SU-DHL-6 (cell line): ENCODE measurements at regions not wholly inside any gene's neighbourhood (a gene's known extent, or its start where the extent isn't known, plus 50 kb on each side); places are given as distances from the start of the nearest gene placed in this dataset.

ENCODE experiments used
- H2AFZ ChIP-seq: fragments of 200-600 bp; sonication (generic); 2 replicates; pipeline ENCODE4 v1.6.1; 2014; ENCODE audit warnings: low read depth, mild to moderate bottlenecking, moderate library complexity, mixed read lengths, antibody characterized with exemption, low read length; ENCODE audit not compliant: severe bottlenecking
- H3F3A ChIP-seq: fragments of 200-600 bp; shearing (Covaris generic); 2 replicates; pipeline ENCODE4 v1.6.0; 2016; ENCODE audit warnings: antibody characterized with exemption, mild to moderate bottlenecking; ENCODE audit not compliant: insufficient read depth
- H3K27ac ChIP-seq: fragments of 200-600 bp; sonication (generic); 2 replicates; pipeline ENCODE4 v1.5.1; 2016; ENCODE audit warnings: low read depth, mild to moderate bottlenecking, low read length, moderate library complexity, mixed read lengths
- H3K27me3 ChIP-seq: fragments of 200-600 bp; sonication (generic), shearing (Covaris generic); 2 replicates; pipeline ENCODE4 v1.6.0; 2014; ENCODE audit warnings: mild to moderate bottlenecking, low read length
- H3K36me3 ChIP-seq: fragments of 200-600 bp; sonication (generic); 2 replicates; pipeline ENCODE4 v1.6.1; 2014; ENCODE audit warnings: mild to moderate bottlenecking, low read length, mixed read lengths
- H3K4me2 ChIP-seq: fragments of 300-600, 200-600 bp; shearing (Covaris generic), sonication (generic); 2 replicates; pipeline ENCODE4 v1.6.0; 2014; ENCODE audit warnings: low read length, low read depth, mild to moderate bottlenecking; ENCODE audit not compliant: poor library complexity, severe bottlenecking
- H3K4me3 ChIP-seq: fragments of 200-600 bp; sonication (generic); 2 replicates; pipeline ENCODE4 v1.5.1; 2014; ENCODE audit warnings: antibody characterized with exemption, low read length, mild to moderate bottlenecking, mixed read lengths; ENCODE audit not compliant: insufficient read depth, poor library complexity, severe bottlenecking
- H3K79me2 ChIP-seq: fragments of 200-600 bp; sonication (generic); 2 replicates; pipeline ENCODE4 v1.6.1; 2014; ENCODE audit warnings: mild to moderate bottlenecking, low read length, moderate library complexity; ENCODE audit not compliant: insufficient read depth
- H3K9ac ChIP-seq: fragments of 200-600 bp; sonication (generic); 2 replicates; pipeline ENCODE4 v1.7.0; 2014; ENCODE audit warnings: mild to moderate bottlenecking, low read length
- H3K9me2 ChIP-seq: fragments of 200-600 bp; sonication (generic); replicated peaks from 2 replicates; pipeline ENCODE4 v1.6.1; 2014; ENCODE audit warnings: low read length; ENCODE audit not compliant: insufficient read depth
- H3K9me3 ChIP-seq: fragments of 200-600 bp; sonication (generic); 2 replicates; pipeline ENCODE4 v1.6.1; 2014; ENCODE audit warnings: low read length, mixed read lengths; ENCODE audit not compliant: insufficient read depth
- H4K20me1 ChIP-seq: fragments of 200-600 bp; sonication (generic); 2 replicates; pipeline ENCODE4 v1.6.1; 2014; ENCODE audit warnings: low read depth, mild to moderate bottlenecking, antibody characterized with exemption, low read length, moderate library complexity, mixed read lengths
- CTCF ChIP-seq: fragments of 200-600 bp; sonication (generic); IDR thresholded peaks from one replicate; pipeline ENCODE4 v1.5.1; 2017; ENCODE audit warnings: antibody characterized with exemption, mild to moderate bottlenecking, low read length, moderate library complexity; ENCODE audit not compliant: insufficient read depth, poor library complexity, severe bottlenecking
- EZH2phosphoT487 ChIP-seq: fragments of 200-600 bp; sonication (generic), shearing (Covaris generic); conservative IDR thresholded peaks from 2 replicates; pipeline ENCODE4 v1.6.1; 2018; ENCODE audit warnings: mild to moderate bottlenecking, antibody characterized with exemption, low read length, moderate library complexity, mixed read lengths

- Histone ChIP-seq H3K79me2 (no peaks in the 10 kb centered on the region), H2AFZ (no peak overlapping the region), H3K27me3 (no peaks in the 10 kb centered on the region), H3K36me3 (no peaks in the 10 kb centered on the region), H3K27ac (no peak overlapping the region), H3K4me2 (no peak overlapping the region), H4K20me1 (no peaks in the 10 kb centered on the region), H3F3A (no peaks in the 10 kb centered on the region), H3K9me2 (no peaks in the 10 kb centered on the region), H3K4me3 (no peak overlapping the region), H3K9me3 (no peaks in the 10 kb centered on the region), H3K9ac (no peak overlapping the region)
- TF ChIP-seq EZH2phosphoT487 (no peak), CTCF (no peak)
Measured at GRCh38 chr7:18366394-18366793, 129.2 kb upstream of the HDAC9 start.

- Histone ChIP-seq H3K27ac (no peak overlapping the region), H4K20me1 (no peaks in the 10 kb centered on the region), H3K9ac (no peak overlapping the region), H3K79me2 (no peaks in the 10 kb centered on the region), H3K4me3 (no peak overlapping the region), H3K27me3 (no peaks in the 10 kb centered on the region), H2AFZ (no peak overlapping the region), H3K9me2 (no peaks in the 10 kb centered on the region), H3K36me3 (no peaks in the 10 kb centered on the region), H3F3A (no peaks in the 10 kb centered on the region), H3K4me2 (no peak overlapping the region), H3K9me3 (no peaks in the 10 kb centered on the region)
- TF ChIP-seq CTCF: no peak
- TF ChIP-seq EZH2phosphoT487: no peak
Measured at GRCh38 chr7:18369011-18369410, 126.5 kb upstream of the HDAC9 start.

GRCh38 chr7:18370633-18371032 is 124.9 kb upstream of the HDAC9 start:
- Histone ChIP-seq H3K27ac (no peak overlapping the region), H3F3A (no peaks in the 10 kb centered on the region), H3K79me2 (no peaks in the 10 kb centered on the region), H3K9me3 (no peaks in the 10 kb centered on the region), H2AFZ (no peak overlapping the region), H4K20me1 (no peaks in the 10 kb centered on the region), H3K4me3 (no peak overlapping the region), H3K9me2 (no peaks in the 10 kb centered on the region), H3K4me2 (no peak overlapping the region), H3K27me3 (no peaks in the 10 kb centered on the region), H3K36me3 (no peaks in the 10 kb centered on the region), H3K9ac (no peak overlapping the region)
- TF ChIP-seq CTCF: no peak
- TF ChIP-seq EZH2phosphoT487: no peak
